Fibroblast of skin of scalp (primary cell): ENCODE measurements at regions not wholly inside any gene's neighbourhood (a gene's known extent, or its start where the extent isn't known, plus 50 kb on each side); places are given as distances from the start of the nearest gene placed in this dataset.
"Not testable (repeated sequence)": the region's sequence is repeated elsewhere in the genome, so short reads cannot be mapped to it uniquely, and the experiment has no call there.

Experiments
- DNase-seq: peaks from one replicate; pipeline ENCODE4 v3.0.0-alpha.2; 2013

- DNase-seq, result no peak
Measured at GRCh38 chr12:73053893-73054292, 781.7 kb downstream of the TRHDE start.

GRCh38 chr12:73057428-73057827, 785.3 kb downstream of the TRHDE start:
- no peak for DNase-seq

- no peak for DNase-seq
Measured at GRCh38 chr12:73065913-73066312, 793.7 kb downstream of the TRHDE start.

GRCh38 chr12:73067616-73068015, 795.4 kb downstream of the TRHDE start:
- DNase-seq, result no peak

- no peak for DNase-seq
Measured at GRCh38 chr12:73072214-73072613, 800.0 kb downstream of the TRHDE start.

- no peak for DNase-seq
Measured at GRCh38 chr12:73076760-73077159, 804.6 kb downstream of the TRHDE start.

GRCh38 chr12:73083736-73084135, 811.6 kb downstream of the TRHDE start:
- no peak for DNase-seq

GRCh38 chr12:73106296-73106695, 834.1 kb downstream of the TRHDE start:
- DNase-seq, result no peak

GRCh38 chr12:73106896-73107295, 834.7 kb downstream of the TRHDE start:
- DNase-seq, result no peak

- no peak for DNase-seq
Measured at GRCh38 chr12:73110816-73111215, 838.6 kb downstream of the TRHDE start.

GRCh38 chr12:73112035-73112816, 840.1 kb downstream of the TRHDE start:
- no peak for DNase-seq

- DNase-seq, result no peak
Measured at GRCh38 chr12:73124480-73124879, 852.3 kb downstream of the TRHDE start.

- no peak for DNase-seq
Measured at GRCh38 chr12:73125148-73125547, 853.0 kb downstream of the TRHDE start.

GRCh38 chr12:73136386-73136785, 864.2 kb downstream of the TRHDE start:
- DNase-seq, result no peak

GRCh38 chr12:73139642-73140041, 867.5 kb downstream of the TRHDE start:
- DNase-seq, result not testable (repeated sequence)

GRCh38 chr12:73158341-73158740, 886.2 kb downstream of the TRHDE start:
- no peak for DNase-seq

- DNase-seq, result no peak
Measured at GRCh38 chr12:73159954-73160353, 887.8 kb downstream of the TRHDE start.

- no peak for DNase-seq
Measured at GRCh38 chr12:73161970-73162369, 889.8 kb downstream of the TRHDE start.

GRCh38 chr12:73180734-73181133, 908.6 kb downstream of the TRHDE start:
- DNase-seq, result no peak

GRCh38 chr12:73181244-73181643, 909.1 kb downstream of the TRHDE start:
- DNase-seq, result no peak

- no peak for DNase-seq
Measured at GRCh38 chr12:73185403-73185802, 913.2 kb downstream of the TRHDE start.

GRCh38 chr12:73186272-73186671, 914.1 kb downstream of the TRHDE start:
- no peak for DNase-seq

GRCh38 chr12:73187765-73188164, 915.6 kb downstream of the TRHDE start:
- DNase-seq, result no peak

- DNase-seq, result no peak
Measured at GRCh38 chr12:73210548-73211204, 938.5 kb downstream of the TRHDE start.
